Activated CD4-positive, alpha-beta T cell treated with anti-CD3 and anti-CD28 coated beads, Interleukin-2, amount 10 ng/mL, durations not matched to agents 7 days and 5 days (primary cell): ENCODE measurements at regions not wholly inside any gene's neighbourhood (a gene's known extent, or its start where the extent isn't known, plus 50 kb on each side); places are given as distances from the start of the nearest gene placed in this dataset.

Source experiments
- CTCF ChIA-PET: fragments of 350-600 bp; sonication (Branson Sonifier 250); formaldehyde crosslinking; loops from one replicate; lab custom pipeline; 2021; ENCODE audit warnings: antibody characterized with exemption; lab: Charles Lee
- POLR2A ChIA-PET: fragments of 350-600 bp; sonication (Branson Sonifier 250); formaldehyde crosslinking; loops from one replicate; lab custom pipeline; 2021; ENCODE audit warnings: antibody characterized with exemption; lab: Charles Lee
- DNase-seq: peaks from one replicate; pipeline ENCODE4 v3.0.0-alpha.2; 2020
- H3K27ac Mint-ChIP-seq: one replicate; pipeline ENCODE4 v1.8.0; 2021; ENCODE audit warnings: mild to moderate bottlenecking, moderate library complexity, mixed read lengths
- H3K27me3 Mint-ChIP-seq: one replicate; pipeline ENCODE4 v1.8.0; 2021; ENCODE audit warnings: mixed read lengths
- H3K36me3 Mint-ChIP-seq: one replicate; pipeline ENCODE4 v1.8.0; 2021; ENCODE audit warnings: low read depth, mixed read lengths
- H3K4me1 Mint-ChIP-seq: one replicate; pipeline ENCODE4 v1.8.0; 2021; ENCODE audit warnings: mixed read lengths
- H3K4me3 Mint-ChIP-seq: one replicate; pipeline ENCODE4 v1.8.0; 2021; ENCODE audit warnings: mild to moderate bottlenecking, moderate library complexity, mixed read lengths
- H3K9me3 Mint-ChIP-seq: one replicate; pipeline ENCODE4 v1.8.0; 2021; ENCODE audit warnings: mixed read lengths

- Mint-ChIP-seq H3K9me3 (no peaks in the 10 kb centered on the region), H3K4me1 (no peaks in the 10 kb centered on the region), H3K36me3 (no peaks in the 10 kb centered on the region), H3K27ac (no peak overlapping the region), H3K27me3 (peaks cover 8% of the 10 kb centered on the region), H3K4me3 (no peak overlapping the region)
- DNase-seq: no peak
- POLR2A ChIA-PET: no interaction called here
- CTCF ChIA-PET: interaction anchor here (1.1 kb wide), 1 partner anchor 21 kb away, joined by 3 read pairs; no protein-coding TSS in a partner anchor
Measured at GRCh38 chr13:100817928-100818327, 143.3 kb upstream of the TMTC4 start.

DNA sequence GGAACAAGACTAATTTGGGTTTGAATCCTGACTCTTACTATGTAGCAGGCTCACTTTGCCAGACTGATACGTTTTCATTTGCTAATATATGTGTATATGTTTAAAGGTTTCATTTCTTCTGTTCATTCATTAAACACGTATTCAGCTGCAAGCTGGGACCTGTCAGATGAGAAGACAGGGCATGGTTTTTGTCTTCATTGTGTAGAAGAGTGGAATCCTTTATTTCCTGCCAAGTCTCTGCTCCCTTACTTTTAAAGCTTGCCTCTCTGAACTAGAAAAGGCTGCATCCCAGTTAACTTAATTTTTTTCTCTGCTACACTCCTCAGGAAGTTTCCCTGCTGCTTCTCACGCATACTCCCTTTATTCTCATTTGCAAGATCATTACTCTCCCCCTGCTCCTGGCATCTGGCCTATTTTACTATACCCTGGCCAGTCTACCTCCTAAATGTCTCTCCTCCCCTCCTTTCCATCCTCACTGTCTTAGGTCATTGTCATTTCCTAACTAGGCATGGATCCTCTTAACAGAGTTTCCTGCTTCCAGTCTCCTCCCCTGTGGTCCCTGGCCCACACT is 141.0 kb upstream of the TMTC4 start:
- DNase-seq: no peak
- H3K36me3 Mint-ChIP-seq: no peaks in the 10 kb centered on the region
- ChIA-PET CTCF (no interaction called here), POLR2A (no interaction called here)
- no peak overlapping the region for H3K4me3 Mint-ChIP-seq
- no peaks in the 10 kb centered on the region for H3K9me3 Mint-ChIP-seq
- H3K4me1 Mint-ChIP-seq: no peaks in the 10 kb centered on the region
- peaks cover 17% of the 10 kb centered on the region for H3K27me3 Mint-ChIP-seq
- H3K27ac Mint-ChIP-seq: no peak overlapping the region

GRCh38 chr13:100812982-100813584 is 138.5 kb upstream of the TMTC4 start:
- Mint-ChIP-seq H3K4me3 (no peak overlapping the region), H3K9me3 (no peaks in the 10 kb centered on the region), H3K27me3 (peaks cover 21% of the 10 kb centered on the region), H3K27ac (no peak overlapping the region), H3K36me3 (no peaks in the 10 kb centered on the region), H3K4me1 (no peaks in the 10 kb centered on the region)
- ChIA-PET CTCF (interaction anchor here (1.3 kb wide), 1 partner anchor 44 kb away, joined by 3 read pairs; no protein-coding TSS in a partner anchor), POLR2A (no interaction called here)
- DNase-seq: no peak

- no peaks in the 10 kb centered on the region for H3K9me3 Mint-ChIP-seq
- H3K4me3 Mint-ChIP-seq: no peak overlapping the region
- H3K27ac Mint-ChIP-seq: no peak overlapping the region
- ChIA-PET CTCF (interaction anchor here (1.3 kb wide), 1 partner anchor 43 kb away, joined by 3 read pairs; no protein-coding TSS in a partner anchor), POLR2A (no interaction called here)
- DNase-seq: no peak
- H3K27me3 Mint-ChIP-seq: peaks cover 23% of the 10 kb centered on the region
- H3K4me1 Mint-ChIP-seq: no peaks in the 10 kb centered on the region
- no peaks in the 10 kb centered on the region for H3K36me3 Mint-ChIP-seq
Measured at GRCh38 chr13:100811928-100812327, 137.3 kb upstream of the TMTC4 start.

GRCh38 chr13:100811024-100811865 is 136.7 kb upstream of the TMTC4 start:
- Mint-ChIP-seq H3K27ac (no peak overlapping the region), H3K4me1 (no peaks in the 10 kb centered on the region), H3K4me3 (no peak overlapping the region), H3K27me3 (peaks cover 23% of the 10 kb centered on the region), H3K36me3 (no peaks in the 10 kb centered on the region), H3K9me3 (no peaks in the 10 kb centered on the region)
- no peak for DNase-seq
- POLR2A ChIA-PET: no interaction called here
- CTCF ChIA-PET: no interaction called here

GRCh38 chr13:100810481-100810880 is 135.9 kb upstream of the TMTC4 start:
- Mint-ChIP-seq H3K27ac (no peak overlapping the region), H3K27me3 (peaks cover 23% of the 10 kb centered on the region), H3K9me3 (no peaks in the 10 kb centered on the region), H3K36me3 (no peaks in the 10 kb centered on the region), H3K4me1 (no peaks in the 10 kb centered on the region), H3K4me3 (no peak overlapping the region)
- DNase-seq: no peak
- ChIA-PET CTCF (no interaction called here), POLR2A (no interaction called here)

DNA sequence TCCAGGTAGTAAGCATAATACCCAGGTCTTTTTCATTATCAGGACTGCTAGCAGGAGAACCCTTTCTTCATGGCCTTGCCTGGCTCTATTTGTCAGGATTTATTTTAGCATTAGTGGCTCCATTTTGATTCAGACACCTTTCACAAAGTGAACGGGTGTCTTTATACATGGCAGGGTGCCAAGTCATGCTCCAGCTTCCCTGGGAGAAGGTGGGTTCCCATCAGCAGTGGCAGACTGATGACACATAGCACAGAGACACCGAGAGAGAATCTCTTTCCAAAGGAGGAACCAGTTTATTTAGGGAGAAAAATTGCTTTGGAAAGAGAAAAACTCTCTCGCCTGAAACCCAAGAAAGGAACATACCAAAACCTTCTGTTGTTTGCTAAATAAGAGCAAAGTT is 135.3 kb upstream of the TMTC4 start:
- peaks cover 23% of the 10 kb centered on the region for H3K27me3 Mint-ChIP-seq
- H3K27ac Mint-ChIP-seq: no peak overlapping the region
- H3K4me3 Mint-ChIP-seq: no peak overlapping the region
- POLR2A ChIA-PET: no interaction called here
- CTCF ChIA-PET: no interaction called here
- no peaks in the 10 kb centered on the region for H3K9me3 Mint-ChIP-seq
- no peaks in the 10 kb centered on the region for H3K36me3 Mint-ChIP-seq
- DNase-seq: no peak
- no peaks in the 10 kb centered on the region for H3K4me1 Mint-ChIP-seq

GRCh38 chr13:100809129-100809390 is 134.5 kb upstream of the TMTC4 start:
- CTCF ChIA-PET: no interaction called here
- Mint-ChIP-seq H3K9me3 (no peaks in the 10 kb centered on the region), H3K36me3 (no peaks in the 10 kb centered on the region), H3K27me3 (peaks cover 23% of the 10 kb centered on the region), H3K4me3 (no peak overlapping the region), H3K4me1 (no peaks in the 10 kb centered on the region), H3K27ac (no peak overlapping the region)
- POLR2A ChIA-PET: no interaction called here
- no peak for DNase-seq

- CTCF ChIA-PET: no interaction called here
- Mint-ChIP-seq H3K36me3 (no peaks in the 10 kb centered on the region), H3K27me3 (peaks cover 23% of the 10 kb centered on the region), H3K4me1 (no peaks in the 10 kb centered on the region), H3K4me3 (no peak overlapping the region), H3K27ac (no peak overlapping the region), H3K9me3 (no peaks in the 10 kb centered on the region)
- POLR2A ChIA-PET: no interaction called here
- DNase-seq: no peak
Measured at GRCh38 chr13:100808330-100809128, 133.9 kb upstream of the TMTC4 start.

GRCh38 chr13:100803091-100803490 is 128.5 kb upstream of the TMTC4 start:
- Mint-ChIP-seq H3K36me3 (no peaks in the 10 kb centered on the region), H3K4me3 (no peak overlapping the region), H3K9me3 (no peaks in the 10 kb centered on the region), H3K27me3 (peaks cover 2% of the 10 kb centered on the region), H3K4me1 (no peaks in the 10 kb centered on the region), H3K27ac (no peak overlapping the region)
- ChIA-PET POLR2A (no interaction called here), CTCF (no interaction called here)
- DNase-seq: no peak

DNA sequence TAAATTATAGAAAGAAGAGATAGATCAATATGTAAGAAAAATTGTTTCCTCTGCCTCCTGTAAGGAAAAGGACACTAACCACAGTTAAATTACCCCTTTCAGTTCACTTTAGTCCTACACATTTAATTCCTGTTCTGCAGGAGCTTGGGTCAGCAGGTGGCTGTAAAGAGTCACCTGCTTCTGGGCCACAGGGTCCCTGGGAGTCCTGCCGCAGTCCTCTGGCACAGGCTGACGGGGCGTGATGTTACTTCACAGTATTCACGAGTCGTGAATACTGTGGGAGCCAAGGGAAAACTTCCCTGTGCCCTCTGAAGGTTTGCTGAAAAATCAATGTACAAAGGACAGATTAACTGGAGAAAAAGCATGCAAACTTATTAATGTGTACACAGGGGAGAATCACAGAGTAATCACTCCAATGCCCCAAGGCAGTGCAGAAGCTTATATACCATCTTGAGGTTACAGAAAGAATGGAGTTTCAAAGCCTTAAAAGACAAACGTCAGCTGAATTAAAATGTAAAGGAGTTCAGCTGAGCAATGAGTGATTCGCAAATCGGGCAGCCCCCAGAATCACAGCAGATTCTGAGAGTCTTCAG is 125.8 kb upstream of the TMTC4 start:
- H3K4me3 Mint-ChIP-seq: no peak overlapping the region
- peaks cover 6% of the 10 kb centered on the region for H3K9me3 Mint-ChIP-seq
- CTCF ChIA-PET: no interaction called here
- H3K27ac Mint-ChIP-seq: no peak overlapping the region
- POLR2A ChIA-PET: interaction anchor here (0.6 kb wide), 2 partner anchors 109 to 593 kb away, joined by 4 to 6 read pairs; no protein-coding TSS in a partner anchor
- no peaks in the 10 kb centered on the region for H3K36me3 Mint-ChIP-seq
- H3K27me3 Mint-ChIP-seq: peaks cover 2% of the 10 kb centered on the region
- no peak for DNase-seq
- no peaks in the 10 kb centered on the region for H3K4me1 Mint-ChIP-seq

GRCh38 chr13:100798739-100799361 is 124.3 kb upstream of the TMTC4 start:
- no peak overlapping the region for H3K27ac Mint-ChIP-seq
- no peak overlapping the region for H3K4me3 Mint-ChIP-seq
- ChIA-PET CTCF (no interaction called here), POLR2A (no interaction called here)
- H3K36me3 Mint-ChIP-seq: no peaks in the 10 kb centered on the region
- peaks cover 8% of the 10 kb centered on the region for H3K9me3 Mint-ChIP-seq
- no peaks in the 10 kb centered on the region for H3K4me1 Mint-ChIP-seq
- peaks cover 2% of the 10 kb centered on the region for H3K27me3 Mint-ChIP-seq
- DNase-seq: no peak
